ENCODE measurements at regions not wholly inside any gene's neighbourhood (a gene's known extent, or its start where the extent isn't known, plus 50 kb on each side); places are given as distances from the start of the nearest gene placed in this dataset.

DNA sequence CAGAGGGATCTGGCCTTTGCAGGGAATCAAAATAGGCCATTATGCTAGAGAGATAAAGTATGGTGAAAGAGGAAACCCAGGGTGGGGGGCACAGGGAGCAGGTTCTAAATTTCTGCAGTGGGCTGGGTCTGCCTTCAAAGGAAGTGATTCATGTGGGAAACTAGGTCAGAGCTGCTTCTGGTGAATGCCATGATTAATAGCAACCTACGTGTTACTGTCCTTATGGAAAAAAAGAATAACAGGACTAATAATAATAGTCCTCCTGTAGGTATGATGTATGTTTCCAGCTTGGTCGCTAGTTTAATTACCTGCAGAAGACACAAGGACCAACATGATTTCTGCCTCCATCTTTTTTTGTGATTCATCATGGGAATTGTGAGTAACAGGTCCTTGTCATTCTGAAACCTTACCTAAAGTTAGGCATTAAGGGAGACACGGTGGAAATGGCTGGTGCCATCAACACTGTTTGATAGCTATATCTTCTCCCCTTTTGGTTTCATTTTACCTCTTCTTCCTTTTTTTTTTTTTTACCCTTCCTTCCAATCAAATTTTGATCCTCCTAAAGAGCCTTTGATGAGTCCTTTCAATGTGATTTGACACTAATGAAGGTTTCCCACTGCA is 180.4 kb downstream of the CPEB2 start:
- Histone ChIP-seq H3K4me1 (ENCODE audit: insufficient read depth, low read length) (peaks cover 2% of the 10 kb centered on the region), H4K20me1 (ENCODE audit: insufficient read depth, low read length) (no peaks in the 10 kb centered on the region), H3K27ac (ENCODE audit: low read depth, low read length) (no peak overlapping the region), H3K36me3 (ENCODE audit: insufficient read depth, low read length) (no peaks in the 10 kb centered on the region), H3K4me3 (ENCODE audit: insufficient read depth, low read length) (no peak overlapping the region), H3K27me3 (ENCODE audit: insufficient read depth, low read length) (no peaks in the 10 kb centered on the region), H3K79me2 (ENCODE audit: insufficient read depth, low read length) (no peaks in the 10 kb centered on the region), H2AFZ (ENCODE audit: low read length) (no peak overlapping the region), H3K4me2 (ENCODE audit: insufficient read depth, low read length) (no peak overlapping the region), H3K9me3 (ENCODE audit: low read depth, low read length) (no peaks in the 10 kb centered on the region)
- no peak for DNase-seq (ENCODE audit: insufficient read length, low spot score, missing footprints)
- TF ChIP-seq, protein P1, sequence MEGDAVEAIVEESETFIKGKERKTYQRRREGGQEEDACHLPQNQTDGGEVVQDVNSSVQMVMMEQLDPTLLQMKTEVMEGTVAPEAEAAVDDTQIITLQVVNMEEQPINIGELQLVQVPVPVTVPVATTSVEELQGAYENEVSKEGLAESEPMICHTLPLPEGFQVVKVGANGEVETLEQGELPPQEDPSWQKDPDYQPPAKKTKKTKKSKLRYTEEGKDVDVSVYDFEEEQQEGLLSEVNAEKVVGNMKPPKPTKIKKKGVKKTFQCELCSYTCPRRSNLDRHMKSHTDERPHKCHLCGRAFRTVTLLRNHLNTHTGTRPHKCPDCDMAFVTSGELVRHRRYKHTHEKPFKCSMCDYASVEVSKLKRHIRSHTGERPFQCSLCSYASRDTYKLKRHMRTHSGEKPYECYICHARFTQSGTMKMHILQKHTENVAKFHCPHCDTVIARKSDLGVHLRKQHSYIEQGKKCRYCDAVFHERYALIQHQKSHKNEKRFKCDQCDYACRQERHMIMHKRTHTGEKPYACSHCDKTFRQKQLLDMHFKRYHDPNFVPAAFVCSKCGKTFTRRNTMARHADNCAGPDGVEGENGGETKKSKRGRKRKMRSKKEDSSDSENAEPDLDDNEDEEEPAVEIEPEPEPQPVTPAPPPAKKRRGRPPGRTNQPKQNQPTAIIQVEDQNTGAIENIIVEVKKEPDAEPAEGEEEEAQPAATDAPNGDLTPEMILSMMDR (IDR thresholded peaks at IDR 0.05; ENCODE audit: extremely low read depth, low read depth, low read length), result no peak

DNA sequence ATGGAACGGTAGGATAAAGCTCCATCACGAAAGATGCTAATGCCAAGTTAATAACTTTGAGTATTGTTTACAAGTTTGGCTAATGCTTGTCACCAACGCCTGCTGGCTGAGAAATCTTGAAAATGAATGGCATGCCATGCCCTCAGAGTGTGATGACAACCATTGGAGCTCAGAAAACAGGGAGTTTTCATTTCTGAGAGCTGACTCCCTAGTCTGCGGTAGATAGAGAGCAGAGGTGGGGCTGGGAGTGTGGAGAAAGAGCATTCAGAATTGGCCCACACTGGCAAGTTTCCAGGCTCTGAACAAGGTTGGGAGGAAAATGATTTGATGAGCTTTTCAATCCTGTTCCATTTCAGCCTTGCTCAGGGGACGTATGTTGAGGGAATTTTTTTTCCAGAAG is 183.9 kb downstream of the CPEB2 start:
- no peaks in the 10 kb centered on the region for H3K79me2 ChIP-seq (ENCODE audit: insufficient read depth, low read length)
- H3K9me3 ChIP-seq (ENCODE audit: low read depth, low read length), result no peaks in the 10 kb centered on the region
- no peak for DNase-seq (ENCODE audit: insufficient read length, low spot score, missing footprints)
- TF ChIP-seq, protein P1 (IDR thresholded peaks at IDR 0.05; ENCODE audit: extremely low read depth, low read depth, low read length), result no peak
- H3K4me2 ChIP-seq (ENCODE audit: insufficient read depth, low read length), result no peak overlapping the region
- H4K20me1 ChIP-seq (ENCODE audit: insufficient read depth, low read length), result no peaks in the 10 kb centered on the region
- H3K4me3 ChIP-seq (ENCODE audit: insufficient read depth, low read length), result no peak overlapping the region
- H3K27ac ChIP-seq (ENCODE audit: low read depth, low read length), result no peak overlapping the region
- peaks cover 4% of the 10 kb centered on the region for H3K27me3 ChIP-seq (ENCODE audit: insufficient read depth, low read length)
- H3K36me3 ChIP-seq (ENCODE audit: insufficient read depth, low read length), result no peaks in the 10 kb centered on the region
- H2AFZ ChIP-seq (ENCODE audit: low read length), result no peak overlapping the region
- H3K4me1 ChIP-seq (ENCODE audit: insufficient read depth, low read length), result peaks cover 2% of the 10 kb centered on the region

DNA sequence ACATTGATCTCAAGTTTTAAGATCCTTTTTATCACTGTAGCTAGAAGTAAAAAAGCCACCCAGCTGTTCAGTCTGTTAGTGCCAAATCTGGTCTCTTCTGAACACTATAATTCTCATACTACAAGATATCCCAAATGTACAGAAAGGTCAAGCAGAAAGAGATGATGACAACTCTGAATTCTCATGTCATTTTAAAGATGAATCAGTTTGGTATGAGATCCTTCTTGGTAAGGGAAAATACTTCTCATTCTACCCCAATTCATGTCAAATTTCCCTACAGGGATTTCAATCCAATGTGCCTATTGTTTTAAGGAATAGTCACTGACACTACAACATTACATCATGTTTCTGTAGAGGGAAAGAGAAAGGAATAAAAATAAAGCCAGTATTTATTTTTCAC is 184.5 kb downstream of the CPEB2 start:
- Histone ChIP-seq H3K36me3 (ENCODE audit: insufficient read depth, low read length) (no peaks in the 10 kb centered on the region), H3K79me2 (ENCODE audit: insufficient read depth, low read length) (no peaks in the 10 kb centered on the region), H3K27me3 (ENCODE audit: insufficient read depth, low read length) (peaks cover 4% of the 10 kb centered on the region), H3K4me3 (ENCODE audit: insufficient read depth, low read length) (no peak overlapping the region), H4K20me1 (ENCODE audit: insufficient read depth, low read length) (no peaks in the 10 kb centered on the region), H3K4me1 (ENCODE audit: insufficient read depth, low read length) (peaks cover 2% of the 10 kb centered on the region), H3K9me3 (ENCODE audit: low read depth, low read length) (no peaks in the 10 kb centered on the region), H3K4me2 (ENCODE audit: insufficient read depth, low read length) (no peak overlapping the region), H2AFZ (ENCODE audit: low read length) (no peak overlapping the region), H3K27ac (ENCODE audit: low read depth, low read length) (no peak overlapping the region)
- TF ChIP-seq, protein P1 (IDR thresholded peaks at IDR 0.05; ENCODE audit: extremely low read depth, low read depth, low read length), result no peak
- DNase-seq (ENCODE audit: insufficient read length, low spot score, missing footprints), result no peak

DNA sequence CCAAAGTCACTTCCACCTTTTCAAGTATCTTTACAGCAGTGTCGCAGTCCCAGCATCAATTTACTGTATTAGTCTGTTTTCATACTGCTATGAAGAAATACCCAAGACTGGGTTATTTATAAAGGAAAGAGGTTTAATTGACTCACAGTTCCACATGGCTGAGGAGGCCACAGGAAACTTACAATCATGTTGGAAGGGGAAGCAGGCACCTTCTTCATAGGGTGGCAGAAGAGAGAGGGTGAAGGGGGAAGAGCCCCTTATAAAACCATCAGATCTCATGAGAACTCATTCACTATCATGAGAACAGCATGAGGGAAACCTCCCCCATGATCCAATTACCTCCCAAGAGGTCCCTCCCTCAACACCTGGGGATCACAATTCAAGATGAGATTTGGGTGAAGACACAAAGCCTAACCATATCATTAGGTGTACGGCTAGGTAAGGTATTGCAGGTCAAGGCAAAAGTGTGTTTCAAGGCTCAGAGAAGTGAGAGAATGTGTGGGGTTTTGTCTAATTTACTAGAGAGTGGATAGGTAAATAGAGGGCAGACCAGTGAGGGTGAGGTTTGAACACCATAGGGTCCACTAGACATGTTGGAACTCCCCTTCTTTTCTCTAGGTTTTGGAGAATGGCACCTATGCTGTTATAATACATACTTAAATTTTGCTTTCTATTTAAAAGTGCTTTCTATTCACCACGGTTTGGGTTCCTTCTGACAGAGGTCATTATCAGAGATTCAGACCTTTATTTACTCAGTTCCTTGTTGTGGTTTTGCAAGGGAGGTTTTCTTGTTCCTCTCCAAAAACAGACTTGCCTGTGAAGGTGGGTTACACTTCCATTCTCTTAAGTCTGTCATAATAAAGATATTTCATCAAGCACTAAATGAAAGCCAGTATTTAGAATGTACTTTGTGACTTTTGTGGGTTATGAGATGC is 186.6 kb downstream of the CPEB2 start:
- no peak for DNase-seq (ENCODE audit: insufficient read length, low spot score, missing footprints)
- Histone ChIP-seq H3K4me2 (ENCODE audit: insufficient read depth, low read length) (no peak overlapping the region), H3K9me3 (ENCODE audit: low read depth, low read length) (no peaks in the 10 kb centered on the region), H4K20me1 (ENCODE audit: insufficient read depth, low read length) (no peaks in the 10 kb centered on the region), H2AFZ (ENCODE audit: low read length) (no peak overlapping the region), H3K4me1 (ENCODE audit: insufficient read depth, low read length) (peaks cover 2% of the 10 kb centered on the region), H3K79me2 (ENCODE audit: insufficient read depth, low read length) (no peaks in the 10 kb centered on the region), H3K36me3 (ENCODE audit: insufficient read depth, low read length) (no peaks in the 10 kb centered on the region), H3K4me3 (ENCODE audit: insufficient read depth, low read length) (no peak overlapping the region), H3K27me3 (ENCODE audit: insufficient read depth, low read length) (peaks cover 4% of the 10 kb centered on the region), H3K27ac (ENCODE audit: low read depth, low read length) (no peak overlapping the region)
- TF ChIP-seq, protein P1 (IDR thresholded peaks at IDR 0.05; ENCODE audit: extremely low read depth, low read depth, low read length), result no peak
